B cell (primary cell): ENCODE measurements at regions not wholly inside any gene's neighbourhood (a gene's known extent, or its start where the extent isn't known, plus 50 kb on each side); places are given as distances from the start of the nearest gene placed in this dataset.

Source experiments
- EZH2 ChIP-seq: IDR thresholded peaks from 2 replicates; pipeline ENCODE4 v1.6.1; 2012; ENCODE audit warnings: borderline replicate concordance, low read depth, mild to moderate bottlenecking, moderate library complexity, low read length; ENCODE audit not compliant: insufficient read depth, poor library complexity, severe bottlenecking
- TF ChIP-seq, protein P1 (sequence below): fragments of 200-600 bp; IDR thresholded peaks from one replicate; pipeline ENCODE4 v1.8.0; 2022; ENCODE audit warnings: antibody characterized with exemption, mild to moderate bottlenecking

- TF ChIP-seq, protein P1, sequence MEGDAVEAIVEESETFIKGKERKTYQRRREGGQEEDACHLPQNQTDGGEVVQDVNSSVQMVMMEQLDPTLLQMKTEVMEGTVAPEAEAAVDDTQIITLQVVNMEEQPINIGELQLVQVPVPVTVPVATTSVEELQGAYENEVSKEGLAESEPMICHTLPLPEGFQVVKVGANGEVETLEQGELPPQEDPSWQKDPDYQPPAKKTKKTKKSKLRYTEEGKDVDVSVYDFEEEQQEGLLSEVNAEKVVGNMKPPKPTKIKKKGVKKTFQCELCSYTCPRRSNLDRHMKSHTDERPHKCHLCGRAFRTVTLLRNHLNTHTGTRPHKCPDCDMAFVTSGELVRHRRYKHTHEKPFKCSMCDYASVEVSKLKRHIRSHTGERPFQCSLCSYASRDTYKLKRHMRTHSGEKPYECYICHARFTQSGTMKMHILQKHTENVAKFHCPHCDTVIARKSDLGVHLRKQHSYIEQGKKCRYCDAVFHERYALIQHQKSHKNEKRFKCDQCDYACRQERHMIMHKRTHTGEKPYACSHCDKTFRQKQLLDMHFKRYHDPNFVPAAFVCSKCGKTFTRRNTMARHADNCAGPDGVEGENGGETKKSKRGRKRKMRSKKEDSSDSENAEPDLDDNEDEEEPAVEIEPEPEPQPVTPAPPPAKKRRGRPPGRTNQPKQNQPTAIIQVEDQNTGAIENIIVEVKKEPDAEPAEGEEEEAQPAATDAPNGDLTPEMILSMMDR: no peak
- no peak for TF ChIP-seq EZH2
Measured at GRCh38 chr11:112318661-112319060, 58.0 kb upstream of the PLET1 start.
